Activated naive CD8-positive, alpha-beta T cell treated with anti-CD3 and anti-CD28 coated beads, Interleukin-2, amount 50 U/mL, for 24 hours (primary cell): ENCODE measurements at regions not wholly inside any gene's neighbourhood (a gene's known extent, or its start where the extent isn't known, plus 50 kb on each side); places are given as distances from the start of the nearest gene placed in this dataset.

ENCODE experiments used
- ATAC-seq: fragments of 150-1000 bp; cut with Tn5 transposase; one replicate; pipeline ENCODE4 v1.10.0; 2021
- DNase-seq: peaks from one replicate; pipeline ENCODE4 v3.0.0; 2021
- H3K27ac Mint-ChIP-seq: one replicate; pipeline ENCODE4 v1.8.0; 2021; ENCODE audit warnings: mild to moderate bottlenecking, mixed read lengths
- H3K27me3 Mint-ChIP-seq: one replicate; pipeline ENCODE4 v1.8.0; 2021; ENCODE audit warnings: mixed read lengths
- H3K36me3 Mint-ChIP-seq: one replicate; pipeline ENCODE4 v1.8.0; 2021; ENCODE audit warnings: low read depth, mixed read lengths
- H3K4me1 Mint-ChIP-seq: one replicate; pipeline ENCODE4 v1.8.0; 2021; ENCODE audit warnings: mixed read lengths
- H3K4me3 Mint-ChIP-seq: one replicate; pipeline ENCODE4 v1.8.0; 2021; ENCODE audit warnings: mild to moderate bottlenecking, moderate library complexity, mixed read lengths
- H3K9me3 Mint-ChIP-seq: one replicate; pipeline ENCODE4 v1.8.0; 2021; ENCODE audit warnings: mixed read lengths

- Mint-ChIP-seq H3K27me3 (peaks cover 2% of the 10 kb centered on the region), H3K36me3 (no peaks in the 10 kb centered on the region), H3K4me1 (no peaks in the 10 kb centered on the region), H3K27ac (no peak overlapping the region), H3K9me3 (no peaks in the 10 kb centered on the region), H3K4me3 (no peak overlapping the region)
- no peak for DNase-seq
- no peak for ATAC-seq
Observed at GRCh38 chr4:140296335-140297220, 76.9 kb upstream of the SCOC start.

- no peaks in the 10 kb centered on the region for H3K36me3 Mint-ChIP-seq
Observed at GRCh38 chr4:140293979-140294378, 79.5 kb upstream of the SCOC start.

GRCh38 chr4:140291259-140291658 is 82.2 kb upstream of the SCOC start:
- H3K4me1 Mint-ChIP-seq, result no peaks in the 10 kb centered on the region
- DNase-seq, result no peak
- peaks cover 2% of the 10 kb centered on the region for H3K27me3 Mint-ChIP-seq
- no peak for ATAC-seq
- no peaks in the 10 kb centered on the region for H3K36me3 Mint-ChIP-seq
- no peak overlapping the region for H3K4me3 Mint-ChIP-seq
- H3K27ac Mint-ChIP-seq, result no peak overlapping the region
- no peaks in the 10 kb centered on the region for H3K9me3 Mint-ChIP-seq

More at GRCh38 chr4:140293979-140294378, 79.5 kb upstream of the SCOC start:
- Mint-ChIP-seq H3K27ac (no peak overlapping the region), H3K9me3 (no peaks in the 10 kb centered on the region), H3K4me1 (no peaks in the 10 kb centered on the region), H3K27me3 (peaks cover 2% of the 10 kb centered on the region), H3K4me3 (no peak overlapping the region)
- ATAC-seq (no peak), DNase-seq (no peak)

- ATAC-seq (no peak), DNase-seq (no peak)
- Mint-ChIP-seq H3K36me3 (no peaks in the 10 kb centered on the region), H3K27ac (no peak overlapping the region), H3K9me3 (no peaks in the 10 kb centered on the region), H3K4me1 (no peaks in the 10 kb centered on the region), H3K27me3 (no peaks in the 10 kb centered on the region), H3K4me3 (no peak overlapping the region)
Observed at GRCh38 chr4:140289486-140289885, 84.0 kb upstream of the SCOC start.

- ATAC-seq, result no peak
- H3K4me3 Mint-ChIP-seq, result no peak overlapping the region
- H3K27me3 Mint-ChIP-seq, result no peaks in the 10 kb centered on the region
- no peaks in the 10 kb centered on the region for H3K9me3 Mint-ChIP-seq
- no peaks in the 10 kb centered on the region for H3K4me1 Mint-ChIP-seq
- no peak for DNase-seq
- H3K27ac Mint-ChIP-seq, result no peak overlapping the region
- no peaks in the 10 kb centered on the region for H3K36me3 Mint-ChIP-seq
Observed at GRCh38 chr4:140286456-140286855, 87.0 kb upstream of the SCOC start.

GRCh38 chr4:140284456-140284855 is 89.0 kb upstream of the SCOC start:
- Mint-ChIP-seq H3K4me3 (no peak overlapping the region), H3K27ac (no peak overlapping the region), H3K4me1 (no peaks in the 10 kb centered on the region), H3K27me3 (peaks cover 5% of the 10 kb centered on the region), H3K36me3 (no peaks in the 10 kb centered on the region), H3K9me3 (no peaks in the 10 kb centered on the region)
- DNase-seq (no peak), ATAC-seq (no peak)

GRCh38 chr4:140281828-140282552 is 91.5 kb upstream of the SCOC start:
- no peaks in the 10 kb centered on the region for H3K36me3 Mint-ChIP-seq
- H3K4me3 Mint-ChIP-seq, result no peak overlapping the region
- H3K27ac Mint-ChIP-seq, result no peak overlapping the region
- no peak for ATAC-seq
- no peak for DNase-seq
- H3K9me3 Mint-ChIP-seq, result no peaks in the 10 kb centered on the region
- peaks cover 5% of the 10 kb centered on the region for H3K27me3 Mint-ChIP-seq
- no peaks in the 10 kb centered on the region for H3K4me1 Mint-ChIP-seq

- Mint-ChIP-seq H3K27me3 (peaks cover 5% of the 10 kb centered on the region), H3K9me3 (no peaks in the 10 kb centered on the region), H3K4me1 (no peaks in the 10 kb centered on the region), H3K36me3 (no peaks in the 10 kb centered on the region), H3K4me3 (no peak overlapping the region), H3K27ac (no peak overlapping the region)
- ATAC-seq (no peak), DNase-seq (no peak)
Observed at GRCh38 chr4:140277576-140277975, 95.9 kb upstream of the SCOC start.

- DNase-seq, result no peak
- Mint-ChIP-seq H3K27ac (no peak overlapping the region), H3K9me3 (no peaks in the 10 kb centered on the region), H3K36me3 (no peaks in the 10 kb centered on the region), H3K27me3 (no peaks in the 10 kb centered on the region), H3K4me1 (peaks cover 2% of the 10 kb centered on the region), H3K4me3 (no peak overlapping the region)
- no peak for ATAC-seq
Observed at GRCh38 chr4:140271553-140271952, 101.9 kb upstream of the SCOC start.

GRCh38 chr4:140269369-140269768 is 104.1 kb upstream of the SCOC start:
- H3K4me3 Mint-ChIP-seq, result no peak overlapping the region
- DNase-seq, result no peak
- no peak overlapping the region for H3K27ac Mint-ChIP-seq

GRCh38 chr4:140268186-140268841 is 105.1 kb upstream of the SCOC start:
- Mint-ChIP-seq H3K4me1 (peaks cover 2% of the 10 kb centered on the region), H3K4me3 (no peak overlapping the region)

More at GRCh38 chr4:140269369-140269768, 104.1 kb upstream of the SCOC start:
- ATAC-seq, result no peak
- H3K4me1 Mint-ChIP-seq, result peaks cover 2% of the 10 kb centered on the region
- H3K9me3 Mint-ChIP-seq, result no peaks in the 10 kb centered on the region
- no peaks in the 10 kb centered on the region for H3K27me3 Mint-ChIP-seq
- H3K36me3 Mint-ChIP-seq, result no peaks in the 10 kb centered on the region

GRCh38 chr4:140267576-140267975 is 105.9 kb upstream of the SCOC start:
- Mint-ChIP-seq H3K27me3 (no peaks in the 10 kb centered on the region), H3K36me3 (no peaks in the 10 kb centered on the region), H3K4me1 (peaks cover 2% of the 10 kb centered on the region), H3K27ac (no peak overlapping the region), H3K9me3 (no peaks in the 10 kb centered on the region), H3K4me3 (no peak overlapping the region)
- ATAC-seq (no peak), DNase-seq (no peak)

More at GRCh38 chr4:140268186-140268841, 105.1 kb upstream of the SCOC start:
- ATAC-seq, result no peak
- Mint-ChIP-seq H3K9me3 (no peaks in the 10 kb centered on the region), H3K36me3 (no peaks in the 10 kb centered on the region), H3K27me3 (no peaks in the 10 kb centered on the region), H3K27ac (no peak overlapping the region)
- no peak for DNase-seq

GRCh38 chr4:140266958-140267568 is 106.4 kb upstream of the SCOC start:
- ATAC-seq (peak; percentile 88), DNase-seq (no peak)
- peaks cover 2% of the 10 kb centered on the region for H3K4me1 Mint-ChIP-seq
- no peak overlapping the region for H3K27ac Mint-ChIP-seq
- H3K36me3 Mint-ChIP-seq, result no peaks in the 10 kb centered on the region
- no peaks in the 10 kb centered on the region for H3K27me3 Mint-ChIP-seq
- H3K9me3 Mint-ChIP-seq, result no peaks in the 10 kb centered on the region
- H3K4me3 Mint-ChIP-seq, result no peak overlapping the region

- Mint-ChIP-seq H3K36me3 (no peaks in the 10 kb centered on the region), H3K4me1 (peaks cover 9% of the 10 kb centered on the region), H3K9me3 (no peaks in the 10 kb centered on the region), H3K4me3 (no peak overlapping the region), H3K27me3 (peaks cover 10% of the 10 kb centered on the region), H3K27ac (no peak overlapping the region)
- no peak for DNase-seq
- no peak for ATAC-seq
Observed at GRCh38 chr4:140260227-140260626, 106.2 kb upstream of the MAML3 start.
